ENCODE measurements at regions not wholly inside any gene's neighbourhood (a gene's known extent, or its start where the extent isn't known, plus 50 kb on each side); places are given as distances from the start of the nearest gene placed in this dataset.

- no peaks in the 10 kb centered on the region for H3K9me1 ChIP-seq (ENCODE audit: control insufficient read depth, extremely low read depth, insufficient read depth, low read length)
- H3K9me3 ChIP-seq (ENCODE audit: control insufficient read depth, low read depth, low read length) = no peaks in the 10 kb centered on the region
- no peak overlapping the region for H3K4me2 ChIP-seq (ENCODE audit: control insufficient read depth, extremely low read depth, insufficient read depth, low read depth, low read length)
- no peak overlapping the region for H3K27ac ChIP-seq (ENCODE audit: control insufficient read depth, insufficient read depth, low read length)
- TF ChIP-seq CTCF (optimal IDR thresholded peaks at IDR 0.05 in 1 of 3, IDR thresholded peaks at IDR 0.05 in 1 of 3, conservative IDR thresholded peaks at IDR 0.05 in 1 of 3; ENCODE audit: extremely low read depth in 1 of 3, insufficient read depth in 2 of 3, low read length in 3 of 3) (no peak), EZH2 (IDR thresholded peaks at IDR 0.05; ENCODE audit: low read length) (no peak)
- no peaks in the 10 kb centered on the region for H4K20me1 ChIP-seq (ENCODE audit: control insufficient read depth, extremely low read depth, insufficient read depth, low read length)
- H3K4me1 ChIP-seq (ENCODE audit: control insufficient read depth, extremely low read depth, insufficient read depth, low read length) = peaks cover 6% of the 10 kb centered on the region
- no peaks in the 10 kb centered on the region for H3K36me3 ChIP-seq (ENCODE audit: control insufficient read depth in 2 of 2, extremely low read depth in 1 of 2, insufficient read depth in 2 of 2, low read length in 2 of 2)
- FAIRE-seq (no peak), DNase-seq (ENCODE audit: low read depth, low spot score) (no peak)
- H2AFZ ChIP-seq (ENCODE audit: control insufficient read depth, low read length) = no peak overlapping the region
- dilution Hi-C loops (cut with MboI; ENCODE audit: extremely low pct_ligation_motif_present, low sequenced_read_pairs) = no loop called here
- no peaks in the 10 kb centered on the region for H3K79me2 ChIP-seq (ENCODE audit: control insufficient read depth, insufficient read depth, low read length)
- H3K9ac ChIP-seq (ENCODE audit: control insufficient read depth, extremely low read depth, insufficient read depth, low read length) = no peak overlapping the region
- no peak overlapping the region for H3K4me3 ChIP-seq (ENCODE audit: control insufficient read depth in 2 of 3, extremely low read depth in 1 of 3, insufficient read depth in 2 of 3, low read depth in 1 of 3, low read length in 3 of 3)
- no peaks in the 10 kb centered on the region for H3K27me3 ChIP-seq (ENCODE audit: control insufficient read depth, extremely low read depth, insufficient read depth, low read length)
Measured at GRCh38 chr4:138918169-138918869, 97.3 kb upstream of the NOCT start.

GRCh38 chr4:138916763-138917162, 98.8 kb upstream of the NOCT start:
- Histone ChIP-seq H3K27ac (ENCODE audit: control insufficient read depth, insufficient read depth, low read length) (no peak overlapping the region), H3K4me2 (ENCODE audit: control insufficient read depth, extremely low read depth, insufficient read depth, low read depth, low read length) (no peak overlapping the region), H3K4me3 (ENCODE audit: control insufficient read depth in 2 of 3, extremely low read depth in 1 of 3, insufficient read depth in 2 of 3, low read depth in 1 of 3, low read length in 3 of 3) (no peak overlapping the region), H3K9me3 (ENCODE audit: control insufficient read depth, low read depth, low read length) (no peaks in the 10 kb centered on the region), H3K4me1 (ENCODE audit: control insufficient read depth, extremely low read depth, insufficient read depth, low read length) (peaks cover 6% of the 10 kb centered on the region), H3K27me3 (ENCODE audit: control insufficient read depth, extremely low read depth, insufficient read depth, low read length) (no peaks in the 10 kb centered on the region), H4K20me1 (ENCODE audit: control insufficient read depth, extremely low read depth, insufficient read depth, low read length) (no peaks in the 10 kb centered on the region), H3K79me2 (ENCODE audit: control insufficient read depth, insufficient read depth, low read length) (no peaks in the 10 kb centered on the region), H3K9ac (ENCODE audit: control insufficient read depth, extremely low read depth, insufficient read depth, low read length) (no peak overlapping the region), H3K36me3 (ENCODE audit: control insufficient read depth in 2 of 2, extremely low read depth in 1 of 2, insufficient read depth in 2 of 2, low read length in 2 of 2) (no peaks in the 10 kb centered on the region), H3K9me1 (ENCODE audit: control insufficient read depth, extremely low read depth, insufficient read depth, low read length) (no peaks in the 10 kb centered on the region), H2AFZ (ENCODE audit: control insufficient read depth, low read length) (no peak overlapping the region)
- dilution Hi-C loops (cut with MboI; ENCODE audit: extremely low pct_ligation_motif_present, low sequenced_read_pairs) = no loop called here
- FAIRE-seq (no peak), DNase-seq (ENCODE audit: low read depth, low spot score) (no peak)
- TF ChIP-seq CTCF (optimal IDR thresholded peaks at IDR 0.05 in 1 of 3, IDR thresholded peaks at IDR 0.05 in 1 of 3, conservative IDR thresholded peaks at IDR 0.05 in 1 of 3; ENCODE audit: extremely low read depth in 1 of 3, insufficient read depth in 2 of 3, low read length in 3 of 3) (no peak), EZH2 (IDR thresholded peaks at IDR 0.05; ENCODE audit: low read length) (no peak)
